PC-9 (cell line): ENCODE measurements at regions not wholly inside any gene's neighbourhood (a gene's known extent, or its start where the extent isn't known, plus 50 kb on each side); places are given as distances from the start of the nearest gene placed in this dataset.

Experiments used
- CTCF ChIP-seq: fragments of 200-600 bp; sonication (generic); conservative IDR thresholded peaks from 2 replicates; pipeline ENCODE4 v1.6.1; 2017; ENCODE audit warnings: mixed run types, antibody characterized with exemption, mild to moderate bottlenecking, moderate library complexity
- EZH2 ChIP-seq: fragments of 200-600 bp; sonication (generic); IDR thresholded peaks from 2 replicates; pipeline ENCODE4 v1.8.0; 2017; ENCODE audit warnings: antibody characterized with exemption, low read depth

GRCh38 chr4:61068060-61068459, 132.1 kb upstream of the ADGRL3 start:
- TF ChIP-seq EZH2 (no peak), CTCF (no peak)
